Thyroid gland (tissue), 4 donors: ENCODE measurements at regions not wholly inside any gene's neighbourhood (a gene's known extent, or its start where the extent isn't known, plus 50 kb on each side); places are given as distances from the start of the nearest gene placed in this dataset.

Experiments
- CTCF ChIP-seq, 6 experiments: fragments of 200-600 bp in 3 of 6; fragments of 450-650 bp in 3 of 6; sonication (generic) in 3 of 6; IDR thresholded peaks; one replicate each; pipeline ENCODE4 v1.5.1; 2016 to 2019; ENCODE audit warnings: antibody characterized with exemption in 6 of 6, mild to moderate bottlenecking in 2 of 6, inconsistent platforms in 1 of 6, moderate library complexity in 1 of 6
- POLR2A ChIP-seq, 2 donors: fragments of 450-650 bp; IDR thresholded peaks; one replicate each; pipeline ENCODE4 v1.6.1; 2017; ENCODE audit warnings: antibody characterized with exemption in 2 of 2, mild to moderate bottlenecking in 2 of 2, moderate library complexity in 1 of 2

GRCh38 chr2:47250586-47251403 is 74.5 kb upstream of the CALM2 start:
- TF ChIP-seq CTCF (IDR thresholded peaks at IDR 0.05) (no peak), POLR2A (IDR thresholded peaks at IDR 0.05) (no peak)
